Psoas muscle (tissue), 7 donors: ENCODE measurements at regions not wholly inside any gene's neighbourhood (a gene's known extent, or its start where the extent isn't known, plus 50 kb on each side); places are given as distances from the start of the nearest gene placed in this dataset.

Source experiments
- ATAC-seq, 4 donors: fragments of 200-7000 bp; cut with Tn5 transposase; one replicate each; pipeline ENCODE4 v1.9.1; 2020; ENCODE audit warnings: moderate library complexity in 3 of 4, mild to moderate bottlenecking in 2 of 4
- DNase-seq, 2 donors: peaks; one replicate each; pipeline ENCODE4 v3.0.0-alpha.2; 2020
- H3K27ac ChIP-seq: fragments of 200-600 bp; one replicate; pipeline ENCODE4 v1.8.0; 2022
- H3K27me3 ChIP-seq, 3 donors: fragments of 200-600 bp in 1 of 3; one replicate each; pipeline versions ENCODE4 v1.6.1 to v1.8.0; 2013 to 2022; ENCODE audit warnings: low read length in 2 of 3, mild to moderate bottlenecking in 2 of 3, moderate library complexity in 1 of 3; ENCODE audit not compliant: insufficient read depth in 3 of 3
- H3K36me3 ChIP-seq, 2 donors: fragments of 200-600 bp in 1 of 2; one replicate each; pipeline versions ENCODE4 v1.6.1 to v1.8.0; 2013 to 2022; ENCODE audit warnings: low read depth in 1 of 2, mild to moderate bottlenecking in 1 of 2, moderate library complexity in 1 of 2; ENCODE audit not compliant: insufficient read depth in 1 of 2
- H3K4me1 ChIP-seq: fragments of 200-600 bp; one replicate; pipeline ENCODE4 v1.8.0; 2022
- H3K4me3 ChIP-seq: fragments of 200-600 bp; one replicate; pipeline ENCODE4 v1.8.0; 2022; ENCODE audit warnings: mild to moderate bottlenecking
- H3K9me3 ChIP-seq: fragments of 200-600 bp; one replicate; pipeline ENCODE4 v1.8.0; 2022
- CTCF ChIP-seq: fragments of 200-600 bp; IDR thresholded peaks from one replicate; pipeline ENCODE4 v1.8.0; 2022; ENCODE audit warnings: antibody characterized with exemption
- WGBS, 3 donors: extraction: QIAGEN DNeasy Blood & Tissue Kit; methylation state at CpG; one replicate each; pipeline versions ENCODE4 v1.1.6 to v1.1.7; 2013; 5-methylcytosine and 5-hydroxymethylcytosine counted together
- intact Hi-C, 2 donors: fragments of 100-400 bp; cut with DNase I; formaldehyde crosslinking; loops; one replicate each; pipeline versions ENCODE4 v1.11.0 to v1.14.2; 2022
- donor health status: healthy with polysubstance abuse.
- donor health status: DM: no; HTN: no; CAD: no; lungs with moderate emphysema.
- donor health status: Bipolar disorder and iron deficiency.
- donor health status: healthy.
- donor health status: DM: yes; HTN: yes; CAD: no.
- donor health status: DM: no; HTN: no; CAD: no.
- donor health status: DM: yes; HTN: yes; CAD: no.

GRCh38 chr3:115255197-115255585 is 108.1 kb upstream of the ZBTB20 start:
- ATAC-seq (no peak), DNase-seq (no peak)
- H3K27ac ChIP-seq, result no peak overlapping the region
- no peaks in the 10 kb centered on the region for H3K27me3 ChIP-seq
- no peaks in the 10 kb centered on the region for H3K9me3 ChIP-seq
- intact Hi-C loops, result no loop called here
- no peak for TF ChIP-seq CTCF
- no peaks in the 10 kb centered on the region for H3K36me3 ChIP-seq
- no peaks in the 10 kb centered on the region for H3K4me1 ChIP-seq
- WGBS, 3 donors, result 86 to 91% (median 90%) methylated on average over 10 of the region's 10 CpGs
- no peak overlapping the region for H3K4me3 ChIP-seq

GRCh38 chr3:115270849-115271248 is 123.8 kb upstream of the ZBTB20 start:
- no peaks in the 10 kb centered on the region for H3K27me3 ChIP-seq
- H3K36me3 ChIP-seq, result no peaks in the 10 kb centered on the region
- DNase-seq (no peak), ATAC-seq (no peak)
- 60 to 80% (median 70%) methylated on average over 2 of the region's 2 CpGs for WGBS, 3 donors
- H3K27ac ChIP-seq, result peak overlapping the region; percentile 34
- H3K4me3 ChIP-seq, result no peak overlapping the region
- intact Hi-C loops, result no loop called here
- no peaks in the 10 kb centered on the region for H3K9me3 ChIP-seq
- peaks cover 17% of the 10 kb centered on the region for H3K4me1 ChIP-seq
- TF ChIP-seq CTCF, result no peak

GRCh38 chr3:115272036-115272824 is 125.1 kb upstream of the ZBTB20 start:
- 60 to 75% (median 71%) methylated on average over 10 of the region's 10 CpGs for WGBS, 3 donors
- peaks cover 18% of the 10 kb centered on the region for H3K4me1 ChIP-seq
- H3K27me3 ChIP-seq, result no peaks in the 10 kb centered on the region
- peak overlapping the region; percentile 34 for H3K27ac ChIP-seq
- peak; percentile 75 to 98 (median 90) for ATAC-seq
- no peak for TF ChIP-seq CTCF
- H3K4me3 ChIP-seq, result no peak overlapping the region
- no peaks in the 10 kb centered on the region for H3K9me3 ChIP-seq
- no peak for DNase-seq
- intact Hi-C loops, result no loop called here
- no peaks in the 10 kb centered on the region for H3K36me3 ChIP-seq

GRCh38 chr3:115275896-115276295 is 128.8 kb upstream of the ZBTB20 start:
- DNase-seq (no peak), ATAC-seq (no peak)
- Histone ChIP-seq H3K4me1 (peaks cover 15% of the 10 kb centered on the region), H3K27ac (no peak overlapping the region), H3K27me3 (no peaks in the 10 kb centered on the region), H3K36me3 (no peaks in the 10 kb centered on the region), H3K4me3 (no peak overlapping the region), H3K9me3 (no peaks in the 10 kb centered on the region)
- WGBS, 3 donors, result 47 to 61% (median 49%) methylated on average over 1 of the region's 1 CpG
- no peak for TF ChIP-seq CTCF
- intact Hi-C loops, result no loop called here

GRCh38 chr3:115279939-115280338 is 132.9 kb upstream of the ZBTB20 start:
- H3K4me1 ChIP-seq, result peaks cover 10% of the 10 kb centered on the region
- no peaks in the 10 kb centered on the region for H3K9me3 ChIP-seq
- no peak overlapping the region for H3K4me3 ChIP-seq
- 95 to 97% (median 96%) methylated on average over 1 of the region's 1 CpG for WGBS, 3 donors
- DNase-seq (no peak), ATAC-seq (peak in 3 of 4 donors; percentile 57 to 88 (median 70))
- no peak for TF ChIP-seq CTCF
- no peaks in the 10 kb centered on the region for H3K36me3 ChIP-seq
- no peaks in the 10 kb centered on the region for H3K27me3 ChIP-seq
- intact Hi-C loops, result no loop called here
- H3K27ac ChIP-seq, result peak overlapping the region; percentile 51
